HG02798 (cell line): ENCODE measurements at regions not wholly inside any gene's neighbourhood (a gene's known extent, or its start where the extent isn't known, plus 50 kb on each side); places are given as distances from the start of the nearest gene placed in this dataset.

Experiments used
- ATAC-seq: cut with Tn5 transposase; IDR thresholded peaks from one replicate; pipeline ENCODE4 v1.9.1; 2021; ENCODE audit warnings: mild to moderate bottlenecking; ENCODE audit not compliant: unreplicated experiment, poor library complexity

DNA sequence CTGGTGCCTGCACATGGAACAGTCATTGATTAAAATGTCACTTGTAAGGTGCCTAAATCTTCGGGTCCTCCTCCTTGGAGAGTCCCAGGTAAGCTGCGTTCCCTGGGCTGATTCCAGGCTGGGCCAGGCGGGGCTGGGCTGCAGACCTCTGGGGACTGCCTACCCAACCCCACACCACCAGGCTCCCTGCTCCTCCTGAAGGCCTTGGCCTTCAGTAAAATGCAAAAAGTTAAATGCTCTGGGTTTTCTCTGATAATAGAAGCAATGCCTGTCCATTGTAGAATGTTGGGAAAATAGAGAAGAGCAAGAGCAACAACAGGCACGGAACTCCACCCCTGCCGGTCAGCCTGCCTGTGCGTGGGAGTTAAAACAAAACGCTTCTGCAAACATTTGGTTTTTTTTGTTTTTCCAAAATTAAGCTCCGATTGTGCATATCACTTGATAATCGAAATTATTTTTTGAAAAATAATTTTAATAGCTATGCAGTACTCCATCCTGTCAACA is 363.9 kb downstream of the SEC14L1 start:
- no peak for ATAC-seq

DNA sequence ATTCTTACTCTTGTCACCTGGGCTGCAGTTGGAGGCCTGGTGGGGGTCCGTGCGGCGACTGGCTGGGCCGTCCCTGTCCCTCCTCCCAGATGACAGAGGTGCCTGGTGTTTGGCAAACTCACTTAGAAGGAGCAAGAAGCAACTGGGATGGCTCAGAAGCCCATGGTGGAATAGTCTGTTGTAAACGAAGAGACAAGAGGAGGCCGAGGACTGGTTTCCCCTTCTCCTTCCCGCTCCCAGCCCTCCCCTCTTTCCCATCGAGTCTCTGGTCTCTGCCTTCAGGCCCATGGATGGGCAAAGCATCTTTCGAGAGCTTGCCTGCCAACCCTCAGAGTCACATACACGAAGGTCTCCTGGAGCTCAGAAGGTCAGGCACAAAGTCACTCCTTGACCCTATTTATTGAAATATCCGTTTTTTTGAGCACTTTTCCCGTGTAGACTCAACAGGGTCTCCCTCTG is 364.4 kb downstream of the SEC14L1 start:
- no peak for ATAC-seq

DNA sequence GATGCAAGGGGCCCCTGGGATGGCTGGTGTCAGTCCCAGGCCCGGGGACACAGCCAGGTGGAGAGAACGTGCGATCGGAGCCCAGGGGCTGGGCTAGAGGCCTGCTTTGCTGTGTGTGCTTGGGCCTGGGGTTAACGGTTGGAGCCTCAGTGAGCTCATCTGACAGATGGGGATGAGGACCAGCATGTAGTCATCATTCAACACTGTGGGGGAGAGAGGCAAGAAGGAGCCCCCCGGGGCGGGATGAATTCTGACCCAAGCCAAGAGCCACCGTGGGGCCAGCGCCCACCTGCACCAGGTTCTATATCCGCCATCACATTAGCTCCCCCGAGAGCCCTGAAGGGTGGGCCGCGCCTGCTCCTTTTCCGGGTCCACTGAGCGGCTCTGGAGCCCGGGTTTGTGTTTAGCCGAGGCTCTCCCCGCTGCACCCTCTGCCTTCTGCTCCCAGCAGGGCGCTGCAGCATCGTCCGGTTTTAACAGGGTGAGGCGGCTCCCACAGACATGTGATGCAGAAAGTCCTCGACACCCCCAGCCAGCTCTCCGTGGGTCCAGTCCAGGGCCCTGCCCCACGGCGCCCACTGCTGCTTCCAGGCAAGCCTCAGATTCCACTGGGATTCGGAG is 365.7 kb downstream of the SEC14L1 start:
- no peak for ATAC-seq

DNA sequence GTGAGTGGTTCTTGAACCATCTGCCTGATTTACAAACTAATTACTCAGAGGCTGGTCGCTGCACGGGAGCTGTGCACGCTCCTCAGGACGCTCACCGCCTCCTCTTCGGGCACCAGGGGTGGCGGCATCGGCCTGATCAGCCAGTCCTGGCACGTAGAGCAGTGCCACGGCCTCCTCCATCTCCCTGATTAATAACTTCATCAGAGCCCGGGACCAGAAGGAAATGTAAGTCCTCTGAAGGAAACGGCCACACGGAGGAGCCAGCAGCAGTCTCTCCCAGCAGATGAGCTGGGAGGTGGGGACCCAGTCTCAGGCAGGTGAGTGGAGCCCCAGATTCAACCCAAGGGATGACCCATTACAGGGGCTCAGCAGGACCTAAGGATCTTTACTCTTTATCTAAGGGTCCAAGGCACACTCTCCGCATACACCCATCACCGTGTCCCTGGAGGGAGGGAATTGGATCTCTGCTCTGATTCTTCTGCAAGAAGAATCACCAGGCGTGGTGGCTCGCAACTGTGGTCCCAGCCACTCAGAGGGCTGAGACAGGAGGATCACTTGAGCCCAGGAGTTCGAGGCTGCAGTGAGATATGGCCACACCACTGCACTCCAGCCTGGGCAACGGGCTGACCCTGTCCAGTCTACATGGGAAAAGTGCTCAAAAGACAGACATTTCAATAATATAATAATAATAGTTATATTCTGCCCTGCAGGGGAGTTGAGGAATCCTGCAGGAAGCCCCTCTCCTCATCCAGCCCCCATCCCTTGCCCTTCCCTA is 366.5 kb downstream of the SEC14L1 start:
- no peak for ATAC-seq

DNA sequence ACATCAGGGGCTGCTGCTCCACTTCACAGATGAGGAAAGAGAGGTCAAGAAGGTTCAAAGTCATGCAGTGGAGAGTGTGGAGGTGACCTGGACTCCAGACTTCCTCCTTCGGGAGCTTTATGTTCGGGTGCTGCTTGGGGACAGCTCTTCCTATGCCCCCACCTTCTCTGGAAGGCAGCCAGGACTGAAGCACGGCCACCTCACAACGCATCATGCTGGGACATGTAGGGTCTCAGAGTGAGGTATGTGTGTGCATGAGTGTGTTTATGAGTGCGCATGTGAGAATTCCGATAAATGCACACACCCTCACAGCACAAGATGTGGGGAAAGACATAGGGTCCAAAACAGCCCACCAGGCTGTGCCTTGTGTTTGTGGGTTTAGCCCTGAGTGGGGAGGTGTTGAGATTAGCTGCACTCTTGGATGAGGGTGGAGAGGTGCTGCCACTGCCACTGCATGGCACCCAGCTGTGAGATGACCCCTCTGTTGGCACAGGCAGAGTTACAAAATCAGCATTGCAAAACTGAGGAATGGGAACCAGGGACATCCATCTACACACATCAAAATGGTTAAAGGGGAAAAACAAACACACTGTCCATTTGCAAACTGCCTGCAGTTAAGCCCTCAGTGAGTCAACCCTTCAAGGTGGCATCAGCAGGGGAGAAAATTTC is 367.4 kb downstream of the SEC14L1 start:
- no peak for ATAC-seq

DNA sequence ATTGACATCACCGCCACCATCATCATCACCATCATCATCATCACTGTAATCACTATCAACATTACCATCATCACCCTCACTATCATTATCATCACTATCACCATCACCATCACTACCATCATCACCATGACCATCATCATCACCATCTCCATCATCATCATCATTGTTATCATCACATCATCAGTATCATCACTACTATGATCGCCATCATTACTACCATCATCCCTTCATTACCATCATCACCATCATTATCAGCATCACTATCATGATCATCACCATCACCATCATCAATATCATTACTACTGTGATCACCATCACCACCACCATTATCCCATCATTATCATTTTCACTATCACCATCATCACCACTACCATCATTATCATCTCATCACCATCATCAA is 368.3 kb downstream of the SEC14L1 start:
- ATAC-seq: no peak

DNA sequence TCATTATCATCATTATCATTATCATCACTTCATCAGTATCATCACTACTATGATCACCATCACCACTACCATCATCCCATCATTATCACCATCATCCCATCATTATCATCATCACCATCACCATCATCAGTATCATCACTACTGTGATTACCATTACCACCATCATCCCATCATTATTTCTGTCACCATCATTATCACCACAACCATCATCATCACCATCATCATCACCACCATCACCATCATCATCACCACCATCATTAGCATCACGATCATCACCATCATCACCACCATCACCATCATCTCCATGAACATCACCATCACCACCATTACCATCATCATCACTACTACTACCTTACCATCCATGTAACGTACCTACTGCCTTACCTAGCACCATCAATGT is 368.8 kb downstream of the SEC14L1 start:
- no peak for ATAC-seq

DNA sequence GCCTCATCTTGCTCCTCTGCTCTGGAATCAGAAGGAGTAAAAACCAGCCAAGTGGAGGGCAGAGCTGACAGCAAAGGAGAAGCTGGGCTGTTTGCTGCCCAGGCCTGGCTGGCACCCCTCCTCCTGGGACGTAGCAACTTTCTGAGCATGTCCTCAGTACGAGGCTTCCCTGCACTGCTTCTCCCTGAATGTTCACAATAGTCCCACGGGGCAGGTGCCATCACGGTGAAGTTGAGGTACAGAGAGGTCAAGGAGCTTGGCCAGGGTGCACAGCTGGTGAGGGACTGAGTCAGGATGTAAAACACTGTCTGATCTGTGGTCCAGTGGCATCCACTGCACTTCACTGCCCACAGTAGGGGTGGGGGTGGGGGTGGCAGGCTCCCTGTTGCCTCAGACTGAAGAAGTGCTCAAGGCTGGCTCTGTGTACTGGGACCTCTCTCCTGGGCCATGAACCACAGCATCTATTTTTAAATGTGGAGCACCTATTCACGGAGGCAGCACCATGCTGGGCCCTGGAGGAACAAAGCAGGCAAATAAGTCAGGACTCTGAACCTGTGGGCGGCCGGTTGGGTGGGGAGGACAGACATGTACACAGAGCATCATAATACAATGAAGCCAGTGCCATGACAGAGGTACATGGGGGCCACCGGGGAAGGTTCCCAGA is 369.5 kb downstream of the SEC14L1 start:
- ATAC-seq: no peak

DNA sequence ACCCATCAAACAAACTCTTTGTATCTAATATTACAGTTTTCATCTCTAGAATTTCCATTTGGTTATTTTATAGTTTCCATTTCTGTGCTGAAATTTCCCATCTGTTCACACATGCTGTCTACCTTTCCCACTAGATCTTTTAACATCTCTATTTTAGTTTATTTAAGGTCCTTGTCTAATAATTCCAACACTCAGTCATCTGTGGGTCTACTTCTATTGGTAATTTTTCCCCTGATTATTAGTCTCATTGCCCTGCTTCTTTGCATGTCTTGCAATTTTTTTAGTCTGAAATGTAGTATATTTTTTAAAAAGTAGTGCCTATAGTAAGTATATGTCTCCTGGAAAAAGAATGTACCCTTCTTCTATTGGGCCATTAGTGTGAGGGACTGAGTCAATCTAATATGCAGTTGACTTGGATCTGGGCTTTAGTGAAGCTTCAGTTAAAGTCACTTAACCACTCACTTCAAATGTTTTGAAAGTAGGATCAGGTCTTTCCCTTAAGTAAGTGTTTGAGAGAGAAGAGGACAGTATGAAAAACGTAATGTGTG is 370.8 kb downstream of the SEC14L1 start:
- ATAC-seq: no peak

DNA sequence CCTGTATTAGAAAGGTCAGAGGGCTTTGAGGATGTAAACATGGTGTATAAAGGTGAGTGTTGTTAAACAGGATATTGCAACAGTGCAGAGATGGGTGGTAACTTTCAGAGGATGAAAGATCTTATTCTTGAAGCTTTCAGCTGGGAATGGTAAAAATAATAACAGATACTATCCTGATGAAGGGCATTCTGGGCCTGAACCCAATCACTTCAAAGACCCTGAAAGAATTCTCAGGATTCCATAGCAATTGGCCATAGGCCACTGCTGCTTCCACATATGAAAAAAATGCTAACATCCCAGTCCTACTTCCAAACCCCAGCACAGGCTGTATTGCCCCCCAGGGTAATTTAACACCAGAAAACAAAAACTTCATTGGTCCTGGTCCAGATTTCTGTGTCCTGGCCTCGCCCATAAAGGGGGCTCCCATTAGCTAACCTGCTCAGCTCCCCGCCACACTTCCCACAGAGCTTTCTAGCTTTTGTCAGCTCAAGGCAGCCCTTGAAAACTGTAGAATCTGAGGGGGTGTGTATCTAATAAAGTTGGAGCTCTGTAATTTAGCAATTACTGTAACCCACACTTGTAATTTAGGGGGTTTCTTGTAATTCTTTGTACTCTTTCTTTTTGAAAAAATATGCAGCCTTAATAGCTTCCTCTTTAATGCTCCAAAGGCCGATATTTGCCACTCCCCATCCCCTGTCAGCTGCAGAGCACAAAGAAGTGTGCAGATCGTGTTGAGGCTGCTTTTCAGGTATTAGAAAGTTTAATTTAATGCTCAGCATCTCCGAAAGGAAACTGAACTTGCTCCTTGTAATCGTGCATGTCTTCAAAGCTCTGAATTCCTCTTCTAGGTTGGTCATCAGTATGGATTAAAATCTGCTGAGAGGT is 371.5 kb downstream of the SEC14L1 start:
- no peak for ATAC-seq

DNA sequence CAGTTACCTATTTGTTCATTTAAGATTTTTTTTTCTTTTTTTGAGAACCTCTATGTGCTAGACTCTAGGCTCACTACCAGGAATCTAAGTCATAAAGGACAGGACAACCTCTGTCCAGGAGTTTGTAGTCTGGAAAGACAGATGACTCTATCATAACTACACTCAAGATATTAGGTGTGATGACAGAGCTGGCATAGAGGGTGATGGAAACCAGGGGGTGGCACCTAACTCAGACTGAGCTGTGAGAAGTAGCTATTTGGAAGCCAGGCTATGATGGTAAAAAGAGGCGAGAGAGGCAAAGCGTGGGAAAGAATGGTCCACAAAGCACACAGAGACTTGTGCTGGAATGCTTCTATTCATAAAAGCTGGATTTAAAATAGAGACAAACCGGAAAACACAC is 372.3 kb downstream of the SEC14L1 start:
- no peak for ATAC-seq

DNA sequence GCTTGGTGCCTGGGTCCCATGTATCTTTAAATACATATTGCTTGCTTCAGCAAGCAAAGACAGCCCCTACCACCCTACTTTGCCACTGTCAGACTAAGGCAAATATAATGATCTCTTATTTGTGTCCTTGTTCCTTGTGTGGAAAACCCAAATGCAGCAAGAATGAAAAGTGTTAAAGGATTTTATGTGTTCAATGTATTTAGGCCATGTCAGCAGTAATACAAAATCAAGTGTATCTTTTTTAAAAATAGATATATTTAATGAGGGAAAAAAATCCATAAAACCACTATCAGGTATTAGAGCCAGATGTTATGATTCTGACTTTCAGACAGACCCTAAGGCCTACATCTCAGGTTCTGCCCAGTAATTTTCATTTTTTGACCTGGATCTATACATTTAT is 374.5 kb downstream of the SEC14L1 start:
- no peak for ATAC-seq

DNA sequence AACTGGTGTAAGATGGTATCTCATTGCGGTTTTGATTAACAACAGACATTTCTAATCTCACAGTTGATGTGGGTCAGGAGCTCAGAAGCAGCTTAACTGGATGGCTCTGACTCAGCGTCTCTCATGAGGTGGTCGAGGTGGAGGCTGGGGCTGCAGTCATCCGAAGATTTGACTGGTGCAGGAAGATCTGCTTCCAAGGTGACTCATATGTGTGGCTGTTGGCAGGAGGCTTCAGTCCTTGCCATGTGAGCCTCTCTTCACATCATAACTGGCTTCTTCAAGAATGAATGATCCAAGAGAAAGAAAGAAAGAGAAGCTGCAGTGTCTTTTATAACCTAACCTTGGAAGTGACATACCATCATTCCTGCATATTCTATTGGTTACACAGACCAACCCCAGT is 376.1 kb downstream of the SEC14L1 start:
- ATAC-seq: no peak

DNA sequence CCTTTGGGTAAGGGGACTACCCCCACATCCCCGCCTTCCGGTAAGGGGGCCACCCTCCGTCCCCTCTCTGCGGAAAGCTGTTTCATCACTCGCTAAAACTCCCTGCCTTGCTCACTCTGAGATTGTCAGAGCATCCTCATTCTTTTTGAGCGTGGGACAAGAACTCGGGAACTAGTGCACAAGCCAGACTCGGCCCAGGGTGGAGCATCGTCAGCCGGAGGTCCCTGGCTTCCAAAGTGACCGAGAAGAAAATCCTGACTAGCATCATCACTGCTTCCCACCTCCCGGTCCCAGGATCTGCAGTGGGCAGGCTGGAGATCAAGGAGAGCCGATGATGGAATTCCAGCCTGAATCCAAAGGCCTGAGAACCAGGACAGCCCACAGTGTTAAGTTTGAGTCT is 380.3 kb downstream of the SEC14L1 start:
- ATAC-seq: no peak

DNA sequence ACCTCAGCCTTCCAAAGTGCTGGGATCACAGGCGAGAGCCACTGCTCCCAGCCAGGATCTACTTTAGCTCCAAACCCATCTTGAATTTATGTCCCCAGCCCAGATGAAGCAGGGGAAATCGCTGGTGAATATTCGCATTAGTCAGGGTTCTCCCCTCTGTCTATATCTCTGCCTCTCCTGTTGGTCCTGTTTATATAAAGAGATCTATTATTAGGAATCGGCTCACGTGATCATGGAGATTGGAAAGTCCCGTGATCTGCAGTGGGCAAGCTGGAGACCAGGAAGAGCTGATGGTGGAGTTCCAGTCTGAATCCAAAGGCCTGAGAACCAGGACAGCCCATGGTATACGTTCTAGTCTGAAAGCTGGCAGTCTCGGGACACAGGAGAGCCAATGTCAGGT is 382.8 kb downstream of the SEC14L1 start:
- no peak for ATAC-seq

DNA sequence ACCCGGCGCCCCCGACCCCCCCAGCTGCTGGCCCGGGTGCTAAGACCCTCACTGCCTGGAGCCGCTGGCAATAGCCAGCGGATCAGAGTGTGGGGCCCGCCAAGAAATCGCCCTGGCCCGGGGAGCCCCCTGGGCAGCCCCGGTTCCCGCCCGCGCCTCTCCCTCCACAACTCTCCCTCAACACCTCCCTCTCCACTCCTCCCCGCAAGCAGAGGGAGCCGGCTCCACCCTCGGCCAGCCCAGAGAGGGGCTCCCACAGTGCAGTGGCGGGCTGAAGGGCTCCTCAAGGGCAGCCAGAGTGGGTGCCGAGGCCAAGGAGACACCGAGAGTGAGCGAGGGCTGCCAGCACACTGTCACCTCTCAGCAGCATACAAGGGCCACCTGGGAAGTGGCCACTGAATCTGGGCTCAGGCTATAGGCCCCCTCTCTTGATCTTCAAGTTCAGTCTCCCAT is 385.5 kb downstream of the SEC14L1 start:
- ATAC-seq: no peak

DNA sequence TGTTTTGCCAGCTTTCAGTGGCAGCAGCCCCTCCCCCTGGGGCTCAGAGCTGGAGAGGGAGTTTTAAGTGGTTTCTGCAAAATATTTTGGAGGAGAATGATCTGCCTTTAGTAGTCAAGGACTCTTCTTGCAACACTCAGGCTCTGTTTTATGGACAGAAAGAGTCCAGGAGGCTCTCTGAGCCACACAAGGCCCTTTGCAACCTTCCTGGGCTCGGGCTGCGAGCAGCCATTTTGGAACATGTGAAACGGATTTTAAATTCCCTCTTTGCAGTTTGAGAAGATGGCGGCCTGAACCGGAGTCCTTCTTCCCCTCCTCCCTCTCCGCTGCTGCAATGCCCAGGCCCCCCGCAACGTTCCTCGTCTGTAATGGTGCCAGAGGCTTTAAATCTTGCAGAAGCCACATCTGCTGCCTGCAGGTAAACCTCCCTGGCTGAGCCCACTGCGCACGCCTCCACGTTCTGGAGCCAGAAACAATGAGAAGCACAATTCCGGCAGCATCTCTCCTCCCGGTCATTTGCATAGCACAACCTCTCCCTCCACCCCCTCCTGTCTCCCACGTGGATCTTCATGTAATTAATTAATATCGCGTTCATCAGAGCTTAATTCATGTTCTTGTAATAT is 386.1 kb downstream of the SEC14L1 start:
- ATAC-seq: no peak

DNA sequence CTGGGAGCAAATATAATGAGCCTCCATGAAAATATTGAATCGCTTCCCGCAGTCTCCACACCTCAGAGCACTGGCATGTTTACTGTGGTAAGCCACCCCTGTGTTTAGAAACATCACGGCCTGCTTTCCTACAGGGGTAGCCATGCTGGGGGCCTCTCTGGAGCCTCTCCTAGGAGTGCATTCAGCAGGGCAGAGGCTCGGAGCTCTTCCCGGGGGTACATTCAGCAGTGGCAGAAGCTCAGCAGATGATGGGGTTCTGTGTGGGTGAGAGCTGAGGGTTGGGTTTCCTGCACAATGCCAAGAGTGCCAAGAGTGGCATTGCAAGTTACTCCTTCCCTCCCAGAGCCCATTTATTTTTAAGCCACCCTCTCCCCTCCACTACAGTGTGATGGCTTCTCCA is 386.6 kb downstream of the SEC14L1 start:
- no peak for ATAC-seq
